Activated naive CD4-positive, alpha-beta T cell treated with anti-CD3 and anti-CD28 coated beads, Interleukin-2, amount 50 U/mL, for 72 hours (primary cell): ENCODE measurements at regions not wholly inside any gene's neighbourhood (a gene's known extent, or its start where the extent isn't known, plus 50 kb on each side); places are given as distances from the start of the nearest gene placed in this dataset.
A peak's percentile ranks its signal among the peaks of the same experiment; 100 is the strongest.

Source experiments
- ATAC-seq, 2 donors: fragments of 150-1000 bp; cut with Tn5 transposase; 2 replicates each; pipeline ENCODE4 v1.10.0; 2021; ENCODE audit warnings: mild to moderate bottlenecking in 2 of 2, moderate library complexity in 2 of 2
- DNase-seq, 2 donors: peaks; one replicate each; pipeline ENCODE4 v3.0.0; 2021 to 2022; ENCODE audit warnings: low spot score in 2 of 2
- H3K27ac Mint-ChIP-seq, 2 donors: one replicate each; pipeline ENCODE4 v1.8.0; 2022; ENCODE audit warnings: mild to moderate bottlenecking in 2 of 2, mixed read lengths in 2 of 2
- H3K36me3 Mint-ChIP-seq, 2 donors: one replicate each; pipeline ENCODE4 v1.8.0; 2022; ENCODE audit warnings: mixed read lengths in 2 of 2
- H3K9me3 Mint-ChIP-seq, 2 donors: one replicate each; pipeline ENCODE4 v1.8.0; 2022; ENCODE audit warnings: mixed read lengths in 2 of 2

DNA sequence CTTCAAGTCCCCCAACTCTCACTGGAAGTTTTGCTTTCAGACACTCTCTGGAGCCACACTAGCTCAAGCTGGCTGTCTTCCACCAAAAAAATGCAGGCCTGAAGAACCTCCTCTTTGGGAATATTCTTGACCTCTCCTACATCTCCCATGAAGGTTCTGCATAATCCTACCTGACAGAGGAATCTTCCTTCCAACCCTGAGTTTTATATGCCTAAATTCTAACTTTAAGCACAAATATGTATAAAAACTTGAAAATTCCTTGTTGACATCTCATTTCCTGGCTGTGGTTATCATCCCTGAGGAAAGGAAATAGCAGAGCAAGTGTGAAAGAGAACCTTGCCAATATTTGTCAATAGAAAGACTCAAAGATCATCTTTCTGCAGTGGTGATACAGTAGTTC, 249.0 kb downstream of the LPIN1 start:
- Mint-ChIP-seq H3K36me3 (peaks cover 20 to 29% of the 10 kb centered on the region in 2 donors), H3K27ac (no peak overlapping the region), H3K9me3 (peaks cover 11 to 16% of the 10 kb centered on the region in 2 donors)
- ATAC-seq (no peak), DNase-seq (no peak)

DNA sequence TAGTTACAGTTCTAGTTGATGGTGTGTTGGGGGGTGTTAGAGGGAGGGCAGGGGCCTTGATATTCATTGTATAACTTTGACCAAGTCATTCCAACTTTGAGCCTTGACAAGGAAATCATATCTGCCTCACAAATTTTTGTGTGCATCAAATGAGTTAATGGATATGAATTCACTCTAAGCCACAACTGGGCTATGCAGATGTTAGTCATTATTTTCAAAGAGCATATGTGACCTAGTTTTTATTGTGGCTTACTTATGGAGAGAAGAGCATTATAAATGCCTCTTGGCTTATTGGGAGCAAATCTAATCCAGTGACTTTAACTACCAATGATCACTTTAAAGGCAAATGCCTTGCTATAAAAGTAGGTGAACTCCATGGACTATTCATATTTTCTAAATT, 250.2 kb downstream of the LPIN1 start:
- Mint-ChIP-seq H3K27ac (no peak overlapping the region), H3K36me3 (peaks cover 24 to 38% of the 10 kb centered on the region in 2 donors), H3K9me3 (peaks cover 15 to 21% of the 10 kb centered on the region in 2 donors)
- ATAC-seq, result peak in 1 of 2 donors; percentile 44
- no peak for DNase-seq

DNA sequence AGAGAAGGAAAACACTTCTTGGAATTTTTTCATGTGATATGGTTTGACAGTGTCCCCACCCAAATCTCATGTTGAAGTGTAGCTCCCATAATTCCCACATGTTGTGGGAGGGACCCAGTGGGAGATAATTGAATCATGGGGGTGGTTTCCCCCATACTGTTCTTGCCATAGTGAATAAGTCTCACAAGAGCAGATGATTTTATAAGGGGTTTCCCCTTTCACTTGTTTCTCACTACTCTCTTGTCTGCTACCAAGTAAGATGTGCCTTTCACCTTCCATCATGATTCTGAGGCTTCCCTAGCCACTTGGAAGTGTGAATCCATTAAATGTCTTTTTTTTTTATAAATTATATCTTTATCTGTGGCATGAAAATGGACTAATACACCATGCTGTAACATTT, 250.7 kb downstream of the LPIN1 start:
- DNase-seq (no peak), ATAC-seq (peak in 1 of 2 donors; percentile 83)
- H3K9me3 Mint-ChIP-seq, result peaks cover 15 to 21% of the 10 kb centered on the region in 2 donors
- no peak overlapping the region for H3K27ac Mint-ChIP-seq
- peaks cover 24 to 38% of the 10 kb centered on the region in 2 donors for H3K36me3 Mint-ChIP-seq

DNA sequence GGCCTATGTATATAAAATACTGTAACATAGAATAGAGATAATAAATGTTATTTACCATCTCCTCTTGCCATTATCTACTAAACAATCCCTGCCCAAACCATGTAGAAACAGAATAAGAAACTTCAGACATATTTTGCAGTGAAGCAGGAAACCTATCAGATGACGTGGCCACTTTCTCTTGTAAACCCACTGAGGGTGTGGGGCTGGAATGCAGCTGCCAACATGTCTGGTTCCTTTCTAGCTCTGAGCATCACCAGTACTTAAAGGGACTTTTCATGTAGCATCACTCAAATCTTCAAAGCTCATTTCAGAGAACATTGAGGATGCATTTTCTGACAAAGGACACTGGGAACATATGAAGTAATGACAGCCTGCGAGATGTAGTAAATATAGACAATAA, 251.8 kb downstream of the LPIN1 start:
- no peak for ATAC-seq
- Mint-ChIP-seq H3K27ac (no peak overlapping the region), H3K9me3 (peaks cover 18 to 21% of the 10 kb centered on the region in 2 donors), H3K36me3 (peaks cover 21 to 38% of the 10 kb centered on the region in 2 donors)
- DNase-seq, result no peak

DNA sequence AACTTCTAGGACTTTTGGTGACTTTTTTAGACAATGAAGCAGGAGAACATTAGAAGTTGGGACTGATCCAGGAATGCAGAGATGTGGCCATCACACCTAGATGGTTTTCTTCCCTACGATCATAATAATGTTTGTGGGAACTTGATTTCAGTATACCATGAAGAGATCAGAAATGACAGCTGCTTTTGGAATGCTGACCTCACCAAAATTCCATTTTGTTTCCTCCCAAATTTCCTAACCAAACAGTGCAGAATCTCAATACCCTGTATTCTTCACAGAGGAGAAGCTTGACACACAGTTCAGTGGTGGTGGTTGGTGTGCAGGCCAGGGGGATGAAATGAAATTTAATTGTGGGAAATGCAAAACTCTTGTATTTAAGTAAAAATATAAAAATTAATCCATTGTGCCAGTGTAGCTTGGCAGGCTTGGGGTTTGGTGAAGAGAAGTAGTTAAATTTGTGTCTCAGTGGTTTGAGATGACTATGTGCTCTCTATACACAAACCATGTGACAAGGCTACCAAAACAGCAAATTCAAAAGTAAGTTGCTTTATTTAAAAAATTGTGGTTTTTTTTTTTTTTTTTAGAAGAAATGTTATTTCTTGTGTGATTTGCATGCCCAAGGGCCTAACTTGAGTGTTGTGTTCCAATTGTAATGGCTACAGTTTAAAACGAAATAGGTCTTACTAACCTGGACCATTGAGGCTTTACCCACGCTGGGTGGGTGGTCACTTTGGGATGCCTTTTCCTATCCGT, 252.4 kb downstream of the LPIN1 start:
- ATAC-seq (no peak), DNase-seq (no peak)
- Mint-ChIP-seq H3K27ac (no peak overlapping the region), H3K36me3 (peaks cover 15 to 32% of the 10 kb centered on the region in 2 donors), H3K9me3 (peaks cover 14 to 16% of the 10 kb centered on the region in 2 donors)

DNA sequence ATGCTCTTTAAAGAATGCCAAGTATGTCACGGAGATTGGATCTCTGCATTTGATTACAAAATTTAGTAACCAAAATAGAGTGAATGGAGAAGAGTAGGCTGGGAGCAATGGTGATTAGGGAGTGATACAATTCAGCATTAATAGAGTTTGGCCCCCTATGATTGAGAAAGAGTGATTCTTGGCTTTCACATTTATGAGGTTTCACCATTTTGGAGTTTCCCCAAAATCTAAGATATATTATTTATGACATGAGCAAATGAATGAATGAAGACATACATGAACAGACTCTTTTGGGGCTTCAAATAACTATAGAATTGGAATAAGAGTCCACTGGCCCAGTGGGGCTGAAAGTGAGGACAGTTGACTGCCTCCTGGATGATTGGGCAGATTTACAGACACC, 255.2 kb downstream of the LPIN1 start:
- peaks cover 7 to 8% of the 10 kb centered on the region in 2 donors for H3K9me3 Mint-ChIP-seq
- no peak overlapping the region for H3K27ac Mint-ChIP-seq
- DNase-seq (no peak), ATAC-seq (no peak)
- H3K36me3 Mint-ChIP-seq, result peaks cover 5 to 31% of the 10 kb centered on the region in 2 donors

DNA sequence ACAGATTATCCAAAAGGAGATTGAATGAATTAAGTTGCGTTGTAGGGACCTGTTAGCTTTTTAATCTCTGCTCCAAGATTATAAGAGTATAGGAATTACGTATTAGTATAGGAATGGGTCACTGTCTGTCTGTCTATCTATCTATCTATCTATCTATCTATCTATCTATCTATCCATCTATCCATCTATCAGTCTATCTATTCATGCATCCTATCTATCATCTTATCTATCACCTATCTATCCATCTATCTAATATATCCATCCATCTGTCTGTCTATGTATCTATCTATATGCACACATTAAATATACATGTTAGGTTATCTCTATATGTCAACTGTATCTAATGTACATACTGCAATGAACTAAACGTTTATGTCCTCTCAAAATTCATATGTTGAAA, 255.8 kb downstream of the LPIN1 start:
- no peak for ATAC-seq
- H3K9me3 Mint-ChIP-seq, result peaks cover 7 to 8% of the 10 kb centered on the region in 2 donors
- DNase-seq, result no peak
- H3K27ac Mint-ChIP-seq, result no peak overlapping the region
- H3K36me3 Mint-ChIP-seq, result peaks cover 5 to 31% of the 10 kb centered on the region in 2 donors

DNA sequence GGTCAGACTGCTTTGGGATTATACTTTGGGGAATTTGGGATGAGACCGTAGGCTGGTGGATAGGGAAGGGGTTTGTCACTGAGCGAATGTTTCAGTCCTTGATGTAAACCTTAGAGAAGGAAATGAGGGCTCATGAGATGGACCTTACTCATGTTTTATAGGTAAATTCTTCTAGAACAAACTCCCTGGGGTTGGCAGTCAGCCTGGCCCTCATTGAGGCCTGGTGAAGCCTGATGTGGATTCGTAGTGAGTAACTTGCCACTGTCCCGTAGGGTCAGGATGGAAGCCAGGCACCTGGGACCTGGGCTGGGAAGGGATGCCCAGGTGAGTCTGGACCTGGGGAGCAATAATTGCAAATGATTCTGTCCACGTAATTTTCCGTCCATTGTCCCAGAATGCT, 258.3 kb downstream of the LPIN1 start:
- Mint-ChIP-seq H3K27ac (no peak overlapping the region), H3K9me3 (peaks cover 7 to 8% of the 10 kb centered on the region in 2 donors), H3K36me3 (peaks cover 5 to 17% of the 10 kb centered on the region in 2 donors)
- ATAC-seq, result no peak
- DNase-seq, result no peak

DNA sequence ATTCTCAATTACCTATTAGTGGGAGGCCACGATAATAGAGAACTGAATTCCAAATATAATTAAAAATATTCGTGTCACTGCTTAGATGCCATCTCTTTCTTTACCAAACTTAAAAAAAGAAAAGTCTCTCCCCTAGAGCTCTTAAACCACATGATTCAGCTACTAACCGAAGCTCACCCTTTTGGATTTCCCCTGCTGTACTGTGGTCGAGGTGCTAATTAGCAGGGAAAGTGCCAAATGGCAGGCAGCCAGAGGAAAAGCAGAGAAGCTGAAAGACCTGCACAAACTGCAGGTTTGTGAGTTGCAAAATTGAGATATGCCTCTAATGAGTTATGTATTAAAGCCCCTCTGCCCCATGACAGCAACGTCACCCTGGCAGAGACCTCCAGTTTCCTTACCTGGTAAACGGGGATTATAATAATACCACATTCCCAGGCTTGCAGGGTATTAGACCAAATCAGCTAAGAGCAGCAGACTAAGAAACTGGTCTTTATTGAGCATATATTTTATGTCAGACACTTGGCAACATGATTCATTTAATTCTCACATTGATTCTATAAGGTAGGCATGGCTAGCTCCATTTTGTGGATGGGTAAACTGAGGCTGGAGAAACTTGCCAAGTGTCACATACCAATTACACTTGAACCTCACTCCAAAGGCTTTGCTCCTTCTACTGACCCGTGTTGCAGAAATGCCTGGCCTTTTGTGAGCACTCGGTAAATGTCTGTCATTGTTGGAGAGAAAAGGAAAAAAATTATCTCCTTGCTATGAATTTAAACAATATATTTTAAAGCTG, 259.7 kb downstream of the LPIN1 start:
- DNase-seq, result peak; percentile 68
- Mint-ChIP-seq H3K9me3 (peaks cover 0 to 4% of the 10 kb centered on the region in 2 donors), H3K27ac (no peak overlapping the region), H3K36me3 (peaks cover 0 to 3% of the 10 kb centered on the region in 2 donors)
- ATAC-seq, result peak; percentile 98 to 100

DNA sequence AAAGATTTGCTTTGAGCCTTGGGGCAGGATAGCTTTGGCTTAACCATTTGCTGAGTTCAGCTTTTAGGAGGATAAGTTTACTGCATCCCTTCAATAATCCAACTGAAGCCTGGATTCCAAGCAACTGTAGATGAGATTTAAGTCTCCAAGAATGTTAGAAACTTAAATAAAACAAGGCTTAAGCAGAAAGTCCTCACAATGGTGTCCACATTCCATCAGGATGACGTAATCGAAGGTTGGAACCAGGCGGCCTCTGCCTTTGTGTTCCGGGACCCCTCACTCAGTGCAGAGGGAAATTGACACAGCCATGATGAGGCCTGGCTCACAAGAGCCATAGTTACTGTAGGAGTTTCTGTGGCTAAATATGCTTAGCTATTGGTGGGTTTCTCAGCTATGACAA, 260.4 kb downstream of the LPIN1 start:
- Mint-ChIP-seq H3K27ac (no peak overlapping the region), H3K36me3 (no peaks in the 10 kb centered on the region), H3K9me3 (peaks cover 0 to 4% of the 10 kb centered on the region in 2 donors)
- ATAC-seq, result no peak
- no peak for DNase-seq

DNA sequence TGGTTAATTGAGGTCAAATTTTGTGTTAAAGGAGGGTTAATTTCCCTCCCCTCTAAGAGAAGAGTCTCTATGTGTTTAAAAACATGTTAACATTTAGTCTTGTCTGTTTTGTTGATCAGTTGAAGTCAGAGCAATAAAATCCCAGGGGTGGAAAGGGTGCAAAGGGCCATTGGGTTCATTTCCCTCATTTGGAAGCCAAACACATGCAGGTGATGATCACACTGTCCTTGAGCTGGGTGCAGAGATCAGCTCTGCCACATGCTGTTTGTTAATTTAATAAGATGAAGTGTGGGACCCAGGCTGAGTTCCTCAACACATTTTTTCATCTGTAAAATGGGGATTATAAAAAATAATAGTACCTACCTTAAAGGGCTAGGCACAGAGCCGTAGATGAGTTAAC, 260.9 kb downstream of the LPIN1 start:
- peaks cover 0 to 2% of the 10 kb centered on the region in 2 donors for H3K9me3 Mint-ChIP-seq

DNA sequence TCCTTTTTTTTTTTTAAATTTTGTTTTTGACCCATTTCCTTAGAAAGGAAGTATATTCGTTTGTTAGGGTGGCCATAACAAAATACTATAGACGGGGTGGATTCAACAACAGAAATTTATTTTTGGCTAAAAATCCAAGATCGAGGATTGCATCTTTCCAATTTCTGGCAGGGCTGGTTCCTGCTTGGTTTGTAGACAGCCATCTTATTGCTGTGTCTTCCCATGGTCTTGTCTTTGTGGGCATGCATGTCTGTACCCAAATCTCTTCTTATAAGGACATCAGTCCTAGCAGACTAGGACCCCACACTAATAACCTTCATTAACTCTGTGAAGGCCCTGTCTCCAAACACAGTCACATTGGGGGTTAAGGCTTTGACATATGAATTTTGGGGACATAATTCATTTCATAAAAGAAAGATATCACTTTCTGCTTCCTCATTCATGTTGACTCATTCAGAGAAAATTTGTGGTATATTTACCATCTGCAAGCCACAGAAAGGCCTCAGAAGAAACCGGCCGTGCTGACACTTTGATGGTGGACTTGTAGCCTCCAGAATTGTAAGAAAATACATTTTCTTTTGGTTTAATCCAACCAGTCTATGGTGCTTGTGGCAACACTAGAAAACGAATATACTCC, 262.1 kb downstream of the LPIN1 start:
- no peak for ATAC-seq
- no peak for DNase-seq
- Mint-ChIP-seq H3K36me3 (no peaks in the 10 kb centered on the region), H3K9me3 (no peaks in the 10 kb centered on the region), H3K27ac (no peak overlapping the region)

More for the DNA sequence above, 260.9 kb downstream of the LPIN1 start:
- Mint-ChIP-seq H3K27ac (no peak overlapping the region), H3K36me3 (no peaks in the 10 kb centered on the region)
- DNase-seq (no peak), ATAC-seq (no peak)

DNA sequence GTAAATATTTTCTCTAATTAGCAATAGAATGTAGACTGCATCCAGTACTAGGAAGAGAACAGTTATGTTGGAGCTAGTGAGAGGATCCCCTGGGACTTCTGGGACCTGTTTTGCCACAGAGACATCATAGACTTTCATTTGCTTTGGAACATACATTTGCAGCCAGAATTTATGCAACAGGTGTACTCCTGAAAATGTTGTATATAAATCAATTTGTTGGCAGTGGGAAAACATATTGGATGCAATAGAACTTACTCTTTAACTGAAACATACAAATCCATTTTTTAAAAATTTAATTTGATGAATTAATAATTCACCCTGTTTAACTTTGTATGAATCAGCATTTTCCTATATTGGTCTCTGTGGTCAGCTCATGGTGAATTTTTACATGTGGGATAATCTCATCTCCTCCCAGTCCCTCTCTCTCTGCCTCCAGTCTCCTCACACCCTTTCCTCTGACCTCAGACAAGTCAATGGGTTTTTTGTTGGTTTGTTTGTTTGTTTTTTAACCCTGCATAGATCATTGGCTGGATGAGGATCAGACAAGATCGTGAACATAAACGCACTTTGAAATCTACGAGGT, 263.0 kb downstream of the LPIN1 start:
- Mint-ChIP-seq H3K9me3 (no peaks in the 10 kb centered on the region), H3K27ac (no peak overlapping the region), H3K36me3 (no peaks in the 10 kb centered on the region)
- ATAC-seq (no peak), DNase-seq (no peak)

DNA sequence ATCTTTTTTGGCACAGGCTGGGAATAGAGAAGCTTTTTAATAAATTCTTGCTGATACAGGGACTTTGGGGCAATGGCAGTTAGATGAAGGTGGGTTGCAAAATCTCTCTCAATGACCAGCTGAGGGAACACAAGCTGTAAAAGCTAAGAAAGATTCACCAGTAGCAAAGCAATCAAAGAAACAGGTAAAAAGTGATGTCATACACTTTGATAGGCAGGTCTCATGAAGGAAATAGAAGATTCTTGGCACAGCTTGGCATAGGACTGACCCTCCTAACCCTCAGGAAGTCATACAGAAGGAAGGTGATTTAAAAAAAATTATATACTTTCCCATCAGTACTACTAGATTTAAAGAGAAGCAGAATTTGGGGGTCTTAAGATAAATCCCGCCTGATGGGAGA, 263.6 kb downstream of the LPIN1 start:
- no peak overlapping the region for H3K27ac Mint-ChIP-seq
- H3K36me3 Mint-ChIP-seq, result no peaks in the 10 kb centered on the region
- no peak for DNase-seq
- no peak for ATAC-seq
- no peaks in the 10 kb centered on the region for H3K9me3 Mint-ChIP-seq

DNA sequence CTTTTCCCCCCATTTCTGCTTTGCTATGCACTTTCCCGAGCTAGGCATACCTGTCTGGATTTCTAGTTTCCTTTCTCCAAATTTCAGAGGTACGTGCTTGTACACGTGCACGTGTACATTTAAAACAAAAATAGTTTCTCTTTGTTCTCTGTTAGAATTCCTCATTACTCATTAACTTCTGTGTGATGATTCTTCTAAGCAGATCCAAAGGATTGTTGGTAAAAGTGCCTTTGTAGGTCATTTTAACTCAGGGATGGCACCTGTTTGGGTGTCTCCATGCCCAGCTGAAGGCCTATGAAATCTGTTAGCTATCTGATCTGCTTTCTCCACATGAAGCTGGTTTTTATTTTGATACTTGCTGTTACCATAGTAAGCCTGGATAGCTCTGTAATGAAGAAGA, 264.3 kb downstream of the LPIN1 start:
- Mint-ChIP-seq H3K9me3 (no peaks in the 10 kb centered on the region), H3K27ac (no peak overlapping the region), H3K36me3 (no peaks in the 10 kb centered on the region)
- ATAC-seq (no peak), DNase-seq (no peak)

DNA sequence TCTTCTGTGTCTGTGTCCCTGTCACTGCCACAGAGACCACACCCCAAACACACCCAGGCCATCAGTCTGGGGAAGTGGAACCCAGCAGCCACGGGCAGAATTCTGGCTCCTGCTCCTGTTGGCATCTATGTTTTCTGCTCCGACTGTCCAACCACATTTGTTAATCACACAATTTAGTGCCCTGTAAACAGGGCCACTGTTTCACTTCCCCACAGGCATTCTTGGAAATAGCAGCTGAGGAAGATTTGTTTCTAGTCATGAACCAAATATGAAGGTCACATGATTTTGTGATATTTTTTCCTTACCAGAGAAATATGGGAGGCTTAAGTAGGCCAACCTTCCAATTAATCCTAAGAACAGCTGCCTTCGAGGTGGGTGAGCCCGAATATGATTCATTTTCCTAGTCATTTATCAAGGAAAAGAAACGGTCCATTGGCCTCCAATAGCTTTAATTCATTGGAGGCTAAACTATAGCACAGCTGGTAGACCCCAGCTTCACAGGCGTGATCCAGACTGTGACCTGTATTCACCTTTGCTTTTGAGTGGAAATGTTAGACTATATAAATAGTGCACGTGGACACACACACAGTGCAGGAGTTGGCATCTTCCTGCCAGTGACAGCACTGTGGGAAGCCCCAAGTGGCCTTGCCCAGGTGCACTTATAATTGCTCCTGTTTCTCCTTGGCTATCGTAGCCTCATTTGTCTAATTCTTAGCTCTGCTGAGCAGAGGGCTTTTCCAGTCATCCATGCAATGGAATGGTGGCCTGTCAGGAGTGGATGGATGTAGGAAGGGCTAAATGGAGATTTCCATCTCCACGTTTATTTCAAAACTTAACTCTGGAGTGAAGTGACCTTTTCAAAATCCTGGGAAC, 267.9 kb downstream of the LPIN1 start:
- DNase-seq, result no peak
- H3K27ac Mint-ChIP-seq, result no peak overlapping the region
- H3K36me3 Mint-ChIP-seq, result peaks cover 0 to 6% of the 10 kb centered on the region in 2 donors
- no peak for ATAC-seq
- H3K9me3 Mint-ChIP-seq, result no peaks in the 10 kb centered on the region
